Neural crest cell (in vitro differentiated cells): ENCODE measurements at regions not wholly inside any gene's neighbourhood (a gene's known extent, or its start where the extent isn't known, plus 50 kb on each side); places are given as distances from the start of the nearest gene placed in this dataset.

ENCODE experiments used
- DNase-seq: peaks from one replicate; pipeline ENCODE4 v3.0.0; 2021; ENCODE audit warnings: low read depth, mixed read lengths, low spot score
- H3K27ac Mint-ChIP-seq: one replicate; pipeline ENCODE4 v1.8.0; 2021; ENCODE audit warnings: mild to moderate bottlenecking, mixed read lengths; ENCODE audit not compliant: unreplicated experiment
- H3K27me3 Mint-ChIP-seq: 2 replicates; pipeline ENCODE4 v1.8.0; 2021; ENCODE audit warnings: low read depth, mild to moderate bottlenecking, mixed read lengths
- H3K36me3 Mint-ChIP-seq: 2 replicates; pipeline ENCODE4 v1.8.0; 2021; ENCODE audit warnings: low read depth, mild to moderate bottlenecking, mixed read lengths
- H3K4me1 Mint-ChIP-seq: 2 replicates; pipeline ENCODE4 v1.8.0; 2021; ENCODE audit warnings: mixed read lengths
- H3K4me3 Mint-ChIP-seq: one replicate; pipeline ENCODE4 v1.8.0; 2021; ENCODE audit warnings: mild to moderate bottlenecking, mixed read lengths
- H3K9me3 Mint-ChIP-seq: 2 replicates; pipeline ENCODE4 v1.8.0; 2021; ENCODE audit warnings: mixed read lengths
- TF ChIP-seq, protein P1 (sequence below): fragments of 200-600 bp; sonication (generic); conservative IDR thresholded peaks from 2 replicates; pipeline ENCODE4 v1.5.0; 2021; ENCODE audit warnings: antibody characterized with exemption, mild to moderate bottlenecking

DNA sequence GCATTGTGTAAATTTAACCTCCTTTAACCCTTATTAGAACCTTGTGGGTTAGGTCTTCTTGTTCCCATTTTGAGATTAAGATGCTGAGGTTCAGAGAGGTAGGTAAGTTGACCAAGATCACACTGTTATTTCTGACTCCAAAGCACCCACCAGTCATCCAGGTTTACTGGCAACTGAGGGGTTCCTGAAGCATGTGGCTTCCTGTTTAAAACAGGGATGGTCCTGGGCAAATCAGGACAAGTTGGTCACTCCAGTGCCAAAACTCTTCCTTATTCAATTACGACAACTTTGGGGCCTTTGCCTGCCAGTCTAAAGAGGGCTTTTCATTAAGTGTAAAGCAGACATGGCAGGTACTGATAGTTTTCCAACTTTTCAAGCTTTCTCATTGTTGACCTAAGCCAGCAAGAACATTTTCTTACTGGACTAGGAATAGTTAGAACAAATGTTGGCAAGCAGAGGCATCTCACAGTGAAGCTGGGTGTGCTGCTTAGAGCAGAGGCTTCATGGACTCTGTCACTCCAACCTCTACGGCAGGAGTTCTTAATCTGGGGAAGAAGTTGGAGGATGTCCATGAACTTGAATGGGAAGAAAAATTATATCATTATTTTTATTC is 149.4 kb upstream of the ADAMTS9 start:
- H3K27me3 Mint-ChIP-seq = no peaks in the 10 kb centered on the region
- TF ChIP-seq, protein P1, sequence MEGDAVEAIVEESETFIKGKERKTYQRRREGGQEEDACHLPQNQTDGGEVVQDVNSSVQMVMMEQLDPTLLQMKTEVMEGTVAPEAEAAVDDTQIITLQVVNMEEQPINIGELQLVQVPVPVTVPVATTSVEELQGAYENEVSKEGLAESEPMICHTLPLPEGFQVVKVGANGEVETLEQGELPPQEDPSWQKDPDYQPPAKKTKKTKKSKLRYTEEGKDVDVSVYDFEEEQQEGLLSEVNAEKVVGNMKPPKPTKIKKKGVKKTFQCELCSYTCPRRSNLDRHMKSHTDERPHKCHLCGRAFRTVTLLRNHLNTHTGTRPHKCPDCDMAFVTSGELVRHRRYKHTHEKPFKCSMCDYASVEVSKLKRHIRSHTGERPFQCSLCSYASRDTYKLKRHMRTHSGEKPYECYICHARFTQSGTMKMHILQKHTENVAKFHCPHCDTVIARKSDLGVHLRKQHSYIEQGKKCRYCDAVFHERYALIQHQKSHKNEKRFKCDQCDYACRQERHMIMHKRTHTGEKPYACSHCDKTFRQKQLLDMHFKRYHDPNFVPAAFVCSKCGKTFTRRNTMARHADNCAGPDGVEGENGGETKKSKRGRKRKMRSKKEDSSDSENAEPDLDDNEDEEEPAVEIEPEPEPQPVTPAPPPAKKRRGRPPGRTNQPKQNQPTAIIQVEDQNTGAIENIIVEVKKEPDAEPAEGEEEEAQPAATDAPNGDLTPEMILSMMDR = no peak
- H3K4me3 Mint-ChIP-seq = no peak overlapping the region
- H3K9me3 Mint-ChIP-seq = no peaks in the 10 kb centered on the region
- no peak overlapping the region for H3K27ac Mint-ChIP-seq
- H3K4me1 Mint-ChIP-seq = peaks cover 11% of the 10 kb centered on the region
- no peaks in the 10 kb centered on the region for H3K36me3 Mint-ChIP-seq
- no peak for DNase-seq

DNA sequence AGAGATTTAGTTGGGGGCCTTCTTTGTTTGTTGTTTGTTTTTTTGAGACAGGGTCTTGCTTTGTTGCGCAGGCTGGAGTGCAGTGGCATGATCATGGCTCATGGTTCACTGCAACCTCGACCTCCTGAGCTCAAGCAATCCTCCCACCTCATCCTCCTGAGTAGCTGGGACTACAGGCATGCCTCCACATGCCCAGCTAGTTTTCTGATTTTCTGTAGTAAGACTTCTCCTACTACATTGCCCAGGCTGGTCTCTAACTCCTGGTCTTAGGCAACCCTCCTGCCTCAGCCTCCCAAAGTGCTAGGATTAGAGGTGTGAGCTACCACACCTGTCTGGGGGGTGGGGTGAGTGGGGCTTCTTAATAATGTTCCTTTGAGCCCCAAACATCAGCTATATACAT is 148.3 kb upstream of the ADAMTS9 start:
- H3K4me1 Mint-ChIP-seq = peaks cover 17% of the 10 kb centered on the region
- TF ChIP-seq, protein P1 = no peak
- no peaks in the 10 kb centered on the region for H3K36me3 Mint-ChIP-seq
- H3K27me3 Mint-ChIP-seq = no peaks in the 10 kb centered on the region
- no peak overlapping the region for H3K27ac Mint-ChIP-seq
- no peak overlapping the region for H3K4me3 Mint-ChIP-seq
- no peaks in the 10 kb centered on the region for H3K9me3 Mint-ChIP-seq
- DNase-seq = no peak

DNA sequence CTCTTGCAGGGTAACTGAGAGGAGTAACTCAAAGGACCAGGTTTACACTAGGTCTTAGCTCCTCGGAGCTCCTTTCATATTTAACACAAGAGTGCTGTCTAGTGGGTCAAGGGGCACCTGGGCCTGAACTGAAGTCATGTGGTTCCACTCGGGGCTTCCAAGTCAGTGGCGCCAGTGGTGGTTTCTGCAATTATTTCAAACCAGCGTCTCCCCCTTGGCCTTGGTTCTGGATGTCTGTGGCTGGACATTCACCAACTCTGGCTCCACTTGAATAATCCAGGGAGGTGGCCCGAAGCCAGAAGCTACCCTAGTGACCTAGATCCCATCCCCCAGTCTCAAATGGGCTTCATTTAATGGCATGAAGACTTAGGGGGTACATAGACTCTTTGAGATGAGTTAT is 144.3 kb upstream of the ADAMTS9 start:
- no peak overlapping the region for H3K27ac Mint-ChIP-seq
- H3K4me1 Mint-ChIP-seq = peaks cover 24% of the 10 kb centered on the region
- no peaks in the 10 kb centered on the region for H3K36me3 Mint-ChIP-seq
- no peak overlapping the region for H3K4me3 Mint-ChIP-seq
- no peaks in the 10 kb centered on the region for H3K9me3 Mint-ChIP-seq
- no peaks in the 10 kb centered on the region for H3K27me3 Mint-ChIP-seq
- TF ChIP-seq, protein P1 = no peak
- no peak for DNase-seq

DNA sequence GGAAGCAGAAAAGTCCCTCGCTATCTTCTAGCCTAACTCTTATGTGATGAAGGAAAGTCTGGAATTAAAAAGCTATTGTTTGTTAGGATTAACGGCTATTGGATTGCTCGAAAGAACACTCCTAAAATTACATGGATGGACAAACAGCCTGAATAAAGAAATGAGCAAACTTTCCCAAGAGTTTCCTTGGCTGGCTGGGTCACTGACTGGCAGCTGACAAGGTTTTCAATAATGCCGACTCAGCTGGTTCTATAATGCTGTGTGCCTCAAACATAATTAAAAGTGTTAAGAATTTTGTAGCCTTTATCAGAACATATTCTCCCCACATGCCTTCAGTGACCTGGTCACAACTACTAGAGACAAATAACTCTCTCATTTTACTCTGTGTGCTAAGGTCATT is 142.9 kb upstream of the ADAMTS9 start:
- Mint-ChIP-seq H3K27me3 (no peaks in the 10 kb centered on the region), H3K36me3 (no peaks in the 10 kb centered on the region), H3K4me1 (peaks cover 23% of the 10 kb centered on the region), H3K9me3 (no peaks in the 10 kb centered on the region), H3K27ac (no peak overlapping the region), H3K4me3 (no peak overlapping the region)
- TF ChIP-seq, protein P1 = no peak
- DNase-seq = no peak

DNA sequence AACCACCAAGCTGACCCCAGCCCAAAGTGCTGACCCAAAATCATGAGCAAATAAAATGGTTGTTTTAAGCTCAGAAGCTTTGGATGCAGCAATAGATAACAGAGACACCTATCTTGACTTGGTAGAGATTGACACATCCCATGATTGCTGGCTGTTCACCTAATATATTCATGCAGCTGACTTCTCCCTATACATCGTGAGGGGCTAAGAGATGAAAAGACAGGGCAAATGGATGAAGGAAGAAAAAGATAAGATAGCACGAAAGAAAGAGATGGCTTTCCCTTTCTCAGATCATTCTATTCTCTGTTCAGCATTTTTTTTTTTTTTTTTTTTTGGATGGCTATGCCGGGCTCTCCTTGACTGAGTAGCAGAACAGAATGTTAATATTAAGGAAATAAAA is 141.5 kb upstream of the ADAMTS9 start:
- Mint-ChIP-seq H3K9me3 (peaks cover 2% of the 10 kb centered on the region), H3K27ac (no peak overlapping the region), H3K4me3 (no peak overlapping the region), H3K27me3 (no peaks in the 10 kb centered on the region), H3K4me1 (peaks cover 29% of the 10 kb centered on the region), H3K36me3 (no peaks in the 10 kb centered on the region)
- TF ChIP-seq, protein P1 = no peak
- no peak for DNase-seq
